Activated CD4-positive, alpha-beta T cell treated with anti-CD3 and anti-CD28 coated beads for 24 hours (primary cell): ENCODE measurements at regions not wholly inside any gene's neighbourhood (a gene's known extent, or its start where the extent isn't known, plus 50 kb on each side); places are given as distances from the start of the nearest gene placed in this dataset.

Source experiments
- DNase-seq, 2 donors: peaks; one replicate each; pipeline ENCODE4 v3.0.0-alpha.2; 2020; ENCODE audit warnings: low read depth in 2 of 2

- no peak for DNase-seq
Measured at GRCh38 chr4:136847881-136848621, 684.2 kb downstream of the PCDH18 start.

GRCh38 chr4:136841526-136841925 lies 690.8 kb downstream of the PCDH18 start:
- DNase-seq, result no peak

- no peak for DNase-seq
Measured at GRCh38 chr4:136838607-136839006, 693.7 kb downstream of the PCDH18 start.

GRCh38 chr4:136831553-136831952 lies 700.7 kb downstream of the PCDH18 start:
- no peak for DNase-seq

GRCh38 chr4:136829280-136829679 lies 703.0 kb downstream of the PCDH18 start:
- no peak for DNase-seq

- no peak for DNase-seq
Measured at GRCh38 chr4:136823020-136823419, 709.3 kb downstream of the PCDH18 start.

- no peak for DNase-seq
Measured at GRCh38 chr4:136818811-136819330, 713.4 kb downstream of the PCDH18 start.

GRCh38 chr4:136812100-136812880 lies 720.0 kb downstream of the PCDH18 start:
- DNase-seq, result no peak

GRCh38 chr4:136811496-136812077 lies 720.7 kb downstream of the PCDH18 start:
- no peak for DNase-seq

GRCh38 chr4:136810626-136811025 lies 721.7 kb downstream of the PCDH18 start:
- no peak for DNase-seq

GRCh38 chr4:136806844-136807243 lies 725.5 kb downstream of the PCDH18 start:
- DNase-seq, result no peak

GRCh38 chr4:136805617-136806016 lies 726.7 kb downstream of the PCDH18 start:
- DNase-seq, result no peak

GRCh38 chr4:136803433-136803832 lies 728.9 kb downstream of the PCDH18 start:
- no peak for DNase-seq

- no peak for DNase-seq
Measured at GRCh38 chr4:136800248-136800647, 732.0 kb downstream of the PCDH18 start.

- no peak for DNase-seq
Measured at GRCh38 chr4:136796953-136797352, 735.3 kb downstream of the PCDH18 start.

- no peak for DNase-seq
Measured at GRCh38 chr4:136793848-136794247, 738.4 kb downstream of the PCDH18 start.

- DNase-seq, result no peak
Measured at GRCh38 chr4:136784326-136784725, 748.0 kb downstream of the PCDH18 start.

- DNase-seq, result no peak
Measured at GRCh38 chr4:136769717-136770116, 762.6 kb downstream of the PCDH18 start.

- DNase-seq, result no peak
Measured at GRCh38 chr4:136768925-136769275, 763.4 kb downstream of the PCDH18 start.

- no peak for DNase-seq
Measured at GRCh38 chr4:136768213-136768924, 763.9 kb downstream of the PCDH18 start.

- no peak for DNase-seq
Measured at GRCh38 chr4:136763919-136764318, 768.4 kb downstream of the PCDH18 start.

GRCh38 chr4:136755531-136755916 lies 776.8 kb downstream of the PCDH18 start:
- no peak for DNase-seq
